WTC11 (cell line): ENCODE measurements at regions not wholly inside any gene's neighbourhood (a gene's known extent, or its start where the extent isn't known, plus 50 kb on each side); places are given as distances from the start of the nearest gene placed in this dataset.

ENCODE experiments used
- ATAC-seq: fragments of 200-7000 bp; cut with Tn5 transposase; 2 replicates; pipeline ENCODE4 v1.10.0; 2021; ENCODE audit warnings: mild to moderate bottlenecking, moderate library complexity
- CTCF ChIA-PET: fragments of 300-600 bp; sonication (Branson Sonifier 250); formaldehyde crosslinking; loops from one replicate; lab custom pipeline; 2021; ENCODE audit warnings: antibody characterized with exemption; lab: Charles Lee
- POLR2A ChIA-PET: fragments of 350-600 bp; sonication (Branson Sonifier 250); formaldehyde crosslinking; loops from one replicate; lab custom pipeline; 2021; ENCODE audit warnings: antibody characterized with exemption; lab: Charles Lee
- DNase-seq: peaks from one replicate; pipeline ENCODE4 v3.0.0; 2021; ENCODE audit warnings: low spot score
- H3K27ac Mint-ChIP-seq: 2 replicates; pipeline ENCODE4 v1.8.0; 2021; ENCODE audit warnings: mixed read lengths
- H3K27me3 Mint-ChIP-seq: 2 replicates; pipeline ENCODE4 v1.8.0; 2021; ENCODE audit warnings: low read depth, mild to moderate bottlenecking, moderate library complexity, mixed read lengths
- H3K36me3 Mint-ChIP-seq: 2 replicates; pipeline ENCODE4 v1.8.0; 2021; ENCODE audit warnings: mixed read lengths
- H3K4me1 Mint-ChIP-seq: 2 replicates; pipeline ENCODE4 v1.8.0; 2022; ENCODE audit warnings: mixed read lengths
- H3K4me3 Mint-ChIP-seq: 2 replicates; pipeline ENCODE4 v1.8.0; 2021; ENCODE audit warnings: mild to moderate bottlenecking, moderate library complexity, mixed read lengths
- H3K9me3 Mint-ChIP-seq: 2 replicates; pipeline ENCODE4 v1.8.0; 2021; ENCODE audit warnings: mixed read lengths
- ESRRA ChIP-seq: sonication (generic); formaldehyde crosslinking; IDR thresholded peaks from 2 replicates; pipeline ENCODE4 v1.8.1; 2022; ENCODE audit warnings: mild to moderate bottlenecking, missing genetic modification reagents, borderline replicate concordance
- ETV6 ChIP-seq: sonication (generic); formaldehyde crosslinking; IDR thresholded peaks from 2 replicates; pipeline ENCODE4 v1.8.1; 2022; ENCODE audit warnings: mild to moderate bottlenecking, missing genetic modification reagents
- NFYB ChIP-seq: sonication (generic); formaldehyde crosslinking; conservative IDR thresholded peaks from 2 replicates; pipeline ENCODE4 v1.8.0; 2022; ENCODE audit warnings: low read depth, missing genetic modification reagents
- PRRX2 ChIP-seq: fragments of 250-450 bp; sonication (Bioruptor Pico); IDR thresholded peaks from 2 replicates; pipeline ENCODE4 v1.8.0; 2021; ENCODE audit warnings: mild to moderate bottlenecking
- SOX15 ChIP-seq: fragments of 250-450 bp; sonication (Bioruptor Pico); IDR thresholded peaks from 2 replicates; pipeline ENCODE4 v1.9.0; 2021; ENCODE audit warnings: mild to moderate bottlenecking
- TCF7 ChIP-seq: sonication (generic); formaldehyde crosslinking; IDR thresholded peaks from 2 replicates; pipeline ENCODE4 v1.8.0; 2022; ENCODE audit warnings: mild to moderate bottlenecking, low read depth, missing genetic modification reagents, moderate library complexity
- ZNF121 ChIP-seq: sonication (generic); formaldehyde crosslinking; IDR thresholded peaks from 2 replicates; pipeline ENCODE4 v1.8.0; 2023; ENCODE audit warnings: missing genetic modification reagents
- ZNF138 ChIP-seq: sonication (generic); formaldehyde crosslinking; conservative IDR thresholded peaks from 2 replicates; pipeline ENCODE4 v1.8.1; 2022; ENCODE audit warnings: mild to moderate bottlenecking, moderate library complexity, missing genetic modification reagents
- ZNF263 ChIP-seq: sonication (generic); formaldehyde crosslinking; IDR thresholded peaks from 2 replicates; pipeline ENCODE4 v1.8.1; 2022; ENCODE audit warnings: low read depth, mild to moderate bottlenecking, moderate library complexity, missing genetic modification reagents
- ZNF423 ChIP-seq: fragments of 250-450 bp; sonication (Bioruptor Pico); IDR thresholded peaks from 2 replicates; pipeline ENCODE4 v2.1.2; 2022; ENCODE audit warnings: mild to moderate bottlenecking, moderate library complexity
- TF ChIP-seq, protein P1 (sequence below): sonication (generic); formaldehyde crosslinking; IDR thresholded peaks from 2 replicates; pipeline ENCODE4 v1.8.0; 2022; ENCODE audit warnings: mild to moderate bottlenecking, missing genetic modification reagents
- TF ChIP-seq, protein P2 (sequence below): sonication (generic); formaldehyde crosslinking; IDR thresholded peaks from 2 replicates; pipeline ENCODE4 v1.8.1; 2023; ENCODE audit warnings: mild to moderate bottlenecking, moderate library complexity, missing genetic modification reagents
- TF ChIP-seq, protein P3 (sequence below): sonication (generic); formaldehyde crosslinking; IDR thresholded peaks from 2 replicates; pipeline ENCODE4 v1.8.0; 2022; ENCODE audit warnings: mild to moderate bottlenecking, missing genetic modification reagents

DNA sequence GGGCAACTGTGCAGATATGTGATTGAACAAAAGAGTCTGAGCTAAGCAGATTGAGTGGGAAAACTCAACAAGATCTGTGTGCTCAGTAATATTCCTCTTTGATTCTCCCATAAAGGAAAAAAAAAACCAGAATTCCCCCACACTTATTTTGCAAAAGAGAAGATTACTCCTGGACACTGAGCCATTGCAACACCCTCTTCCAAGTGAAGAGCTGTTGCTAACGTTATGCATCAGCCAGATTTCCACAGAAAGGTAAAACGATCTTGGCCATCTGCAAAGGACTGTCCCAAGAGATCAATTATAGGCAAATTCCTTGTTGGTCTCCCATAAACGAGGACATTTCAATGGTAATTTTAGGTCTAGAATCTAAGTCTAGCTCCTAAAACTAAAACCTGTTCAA is 587.7 kb downstream of the C12orf50 start:
- H3K27me3 Mint-ChIP-seq, result no peaks in the 10 kb centered on the region; the same call in 1 of the 2 replicates
- H3K4me3 Mint-ChIP-seq, result no peak overlapping the region
- no peak for DNase-seq
- H3K9me3 Mint-ChIP-seq, result no peaks in the 10 kb centered on the region
- TF ChIP-seq TCF7 (CRISPR knock-in tag) (no peak), ZNF138 (CRISPR knock-in tag) (no peak)
- TF ChIP-seq, all 79 proteins: peak for 0
- no peaks in the 10 kb centered on the region for H3K4me1 Mint-ChIP-seq
- ChIA-PET CTCF (no interaction called here), POLR2A (no interaction called here)
- no peak for ATAC-seq
- no peaks in the 10 kb centered on the region for H3K36me3 Mint-ChIP-seq
- H3K27ac Mint-ChIP-seq, result no peak overlapping the region

DNA sequence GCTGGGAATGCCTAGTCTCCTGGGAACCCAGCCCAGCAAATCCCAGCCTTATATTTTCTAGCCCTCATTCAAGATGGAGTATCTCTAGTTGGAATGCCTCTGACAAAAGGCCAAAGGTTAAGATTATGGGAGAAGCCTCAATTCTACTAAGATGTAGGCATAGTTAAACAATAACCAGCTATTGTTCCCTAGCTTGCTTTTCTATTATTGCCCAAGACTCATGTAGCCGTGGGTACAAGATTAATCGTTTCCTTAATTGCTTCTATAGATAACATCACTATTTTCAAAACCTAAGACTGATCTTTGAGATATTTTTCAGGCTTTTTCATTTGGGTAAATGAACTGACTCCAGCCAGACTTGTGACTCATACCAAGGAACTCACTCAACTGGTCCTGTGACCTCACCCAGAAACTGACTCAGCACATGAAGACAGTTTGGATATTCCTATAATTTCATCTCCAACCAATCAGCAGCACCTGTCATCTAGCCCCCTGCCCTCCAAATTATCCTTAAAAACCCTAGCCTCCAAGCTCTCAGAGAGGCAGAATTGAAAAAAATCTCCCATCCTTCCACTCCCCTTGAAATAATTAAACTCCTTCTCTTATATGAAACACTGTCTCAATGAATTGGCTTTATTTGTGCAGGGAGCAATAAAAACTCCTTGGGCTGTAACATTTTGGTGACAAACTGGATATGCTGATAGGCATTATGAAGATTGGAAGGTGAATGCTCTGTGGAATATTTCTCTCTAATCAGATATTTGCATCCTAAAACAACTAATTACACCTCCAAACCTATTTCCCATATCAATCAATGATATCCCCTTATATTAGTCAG is 589.0 kb downstream of the C12orf50 start:
- H3K4me3 Mint-ChIP-seq, result no peak overlapping the region
- no peak overlapping the region for H3K27ac Mint-ChIP-seq
- TF ChIP-seq, protein P1, sequence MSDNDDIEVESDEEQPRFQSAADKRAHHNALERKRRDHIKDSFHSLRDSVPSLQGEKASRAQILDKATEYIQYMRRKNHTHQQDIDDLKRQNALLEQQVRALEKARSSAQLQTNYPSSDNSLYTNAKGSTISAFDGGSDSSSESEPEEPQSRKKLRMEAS (CRISPR knock-in tag), result no peak
- TF ChIP-seq ZNF263, result no peak
- ATAC-seq (no peak), DNase-seq (no peak)
- no peaks in the 10 kb centered on the region for H3K4me1 Mint-ChIP-seq
- H3K27me3 Mint-ChIP-seq, result no peaks in the 10 kb centered on the region; the same call in 1 of the 2 replicates
- ChIA-PET CTCF (no interaction called here), POLR2A (no interaction called here)
- no peaks in the 10 kb centered on the region for H3K36me3 Mint-ChIP-seq
- no peaks in the 10 kb centered on the region for H3K9me3 Mint-ChIP-seq

DNA sequence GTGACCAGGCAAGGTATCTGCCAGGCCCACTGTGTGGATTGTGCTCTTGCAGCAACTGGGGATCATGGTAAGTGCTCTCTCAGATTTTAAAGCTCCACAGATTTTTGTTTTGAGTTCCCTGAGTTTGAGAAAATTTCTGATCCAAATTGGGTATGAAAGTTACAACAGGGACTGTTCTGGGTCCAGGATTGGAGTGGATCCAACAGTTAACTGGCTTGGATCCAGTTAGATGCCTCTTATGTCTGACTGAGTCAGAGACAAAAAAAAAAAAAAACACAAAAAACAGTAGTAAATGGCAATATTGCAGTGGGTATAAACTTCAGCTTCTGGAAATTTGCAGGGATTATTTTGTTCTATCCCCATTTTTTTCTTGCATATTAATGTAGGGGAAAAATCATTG is 598.8 kb downstream of the C12orf50 start:
- CTCF ChIA-PET, result no interaction called here
- DNase-seq (no peak), ATAC-seq (no peak)
- POLR2A ChIA-PET, result no interaction called here
- Mint-ChIP-seq H3K4me3 (no peak overlapping the region), H3K4me1 (no peaks in the 10 kb centered on the region), H3K27me3 (no peaks in the 10 kb centered on the region)
- no peak for TF ChIP-seq NFYB (CRISPR knock-in tag)
- TF ChIP-seq, protein P2, sequence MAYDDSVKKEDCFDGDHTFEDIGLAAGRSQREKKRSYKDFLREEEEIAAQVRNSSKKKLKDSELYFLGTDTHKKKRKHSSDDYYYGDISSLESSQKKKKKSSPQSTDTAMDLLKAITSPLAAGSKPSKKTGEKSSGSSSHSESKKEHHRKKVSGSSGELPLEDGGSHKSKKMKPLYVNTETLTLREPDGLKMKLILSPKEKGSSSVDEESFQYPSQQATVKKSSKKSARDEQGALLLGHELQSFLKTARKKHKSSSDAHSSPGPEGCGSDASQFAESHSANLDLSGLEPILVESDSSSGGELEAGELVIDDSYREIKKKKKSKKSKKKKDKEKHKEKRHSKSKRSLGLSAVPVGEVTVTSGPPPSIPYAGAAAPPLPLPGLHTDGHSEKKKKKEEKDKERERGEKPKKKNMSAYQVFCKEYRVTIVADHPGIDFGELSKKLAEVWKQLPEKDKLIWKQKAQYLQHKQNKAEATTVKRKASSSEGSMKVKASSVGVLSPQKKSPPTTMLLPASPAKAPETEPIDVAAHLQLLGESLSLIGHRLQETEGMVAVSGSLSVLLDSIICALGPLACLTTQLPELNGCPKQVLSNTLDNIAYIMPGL (CRISPR knock-in tag), result no peak
- TF ChIP-seq ETV6 (CRISPR knock-in tag), result no peak
- no peak for TF ChIP-seq ZNF423 (CRISPR knock-in tag)
- TF ChIP-seq SOX15 (CRISPR knock-in tag), result no peak
- TF ChIP-seq, all 79 proteins: peak for 0
- peaks cover 18% of the 10 kb centered on the region for H3K36me3 Mint-ChIP-seq
- H3K27ac Mint-ChIP-seq, result no peak overlapping the region
- peaks cover 55% of the 10 kb centered on the region for H3K9me3 Mint-ChIP-seq

DNA sequence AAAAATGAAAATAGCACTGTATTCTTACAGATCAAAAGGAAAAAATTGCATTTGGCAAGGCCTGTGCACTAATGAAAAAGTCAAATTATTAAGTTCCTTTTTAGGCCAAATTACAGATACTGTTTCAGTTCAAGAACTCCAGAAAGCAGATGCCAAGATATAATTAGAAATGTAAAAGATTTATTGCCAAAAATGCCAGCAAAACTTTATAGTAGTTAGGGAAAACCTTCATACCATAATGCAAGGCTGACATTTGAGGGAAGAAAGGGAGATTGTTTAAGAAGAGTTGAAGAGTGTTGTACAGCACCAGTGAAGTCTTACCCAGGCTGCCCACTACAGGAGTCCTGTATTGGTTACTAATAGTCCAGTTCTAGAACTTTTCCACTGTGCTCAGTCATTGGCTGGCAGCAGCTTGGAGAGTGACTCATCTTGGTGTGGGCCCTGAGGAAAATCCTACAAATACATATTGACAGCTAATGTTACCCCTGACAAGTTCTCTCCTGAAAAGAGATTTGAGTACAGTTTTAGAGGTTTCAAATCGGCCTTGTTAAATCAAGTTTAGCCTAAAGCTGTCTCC is 600.4 kb downstream of the C12orf50 start:
- TF ChIP-seq, protein P1 (CRISPR knock-in tag), result no peak
- TF ChIP-seq ESRRA (CRISPR knock-in tag) (no peak), ZNF121 (CRISPR knock-in tag) (no peak), PRRX2 (CRISPR knock-in tag) (no peak), ZNF423 (CRISPR knock-in tag) (no peak)
- TF ChIP-seq, protein P3, sequence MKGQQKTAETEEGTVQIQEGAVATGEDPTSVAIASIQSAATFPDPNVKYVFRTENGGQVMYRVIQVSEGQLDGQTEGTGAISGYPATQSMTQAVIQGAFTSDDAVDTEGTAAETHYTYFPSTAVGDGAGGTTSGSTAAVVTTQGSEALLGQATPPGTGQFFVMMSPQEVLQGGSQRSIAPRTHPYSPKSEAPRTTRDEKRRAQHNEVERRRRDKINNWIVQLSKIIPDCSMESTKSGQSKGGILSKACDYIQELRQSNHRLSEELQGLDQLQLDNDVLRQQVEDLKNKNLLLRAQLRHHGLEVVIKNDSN, result no peak
- ChIA-PET POLR2A (no interaction called here), CTCF (no interaction called here)
- Mint-ChIP-seq H3K27me3 (no peaks in the 10 kb centered on the region), H3K4me1 (no peaks in the 10 kb centered on the region), H3K36me3 (peaks cover 22% of the 10 kb centered on the region), H3K9me3 (peaks cover 56% of the 10 kb centered on the region), H3K27ac (no peak overlapping the region), H3K4me3 (no peak overlapping the region)
- no peak for DNase-seq
- no peak for ATAC-seq
